ENCODE measurements at regions not wholly inside any gene's neighbourhood (a gene's known extent, or its start where the extent isn't known, plus 50 kb on each side); places are given as distances from the start of the nearest gene placed in this dataset.

DNA sequence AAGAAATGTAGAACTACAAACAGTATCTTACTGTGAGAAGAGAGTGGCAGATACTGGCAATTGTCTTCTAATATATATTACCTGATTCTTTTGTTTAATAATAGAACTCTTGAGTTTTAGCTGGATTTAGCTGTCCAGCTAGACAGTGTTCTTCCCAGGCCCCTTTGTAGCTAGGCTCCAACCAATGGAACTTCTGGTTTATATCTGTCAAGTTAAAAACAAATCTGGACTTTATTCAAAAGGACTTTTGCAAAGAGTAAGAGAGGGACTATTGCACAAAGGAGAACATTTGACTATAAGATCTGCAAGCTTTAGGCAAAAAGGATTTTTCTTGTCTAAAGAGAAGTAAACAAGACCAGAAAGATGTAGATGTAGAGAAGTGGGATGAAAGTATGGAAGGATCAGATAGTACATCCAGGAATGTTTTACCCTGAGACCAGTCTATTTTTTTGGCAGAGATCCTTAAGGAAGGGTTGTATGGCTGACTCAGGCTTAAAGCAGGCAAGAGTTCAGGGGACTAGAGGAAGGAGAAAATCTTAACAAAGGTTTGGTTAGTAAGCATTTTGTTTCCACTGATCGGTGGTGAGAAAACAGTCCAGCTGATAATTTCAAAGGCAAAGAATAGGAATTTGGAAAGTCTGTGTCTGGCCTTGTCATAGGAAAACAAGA, 111.1 kb upstream of the PLEKHA5 start:
- no peaks in the 10 kb centered on the region for H3K27me3 ChIP-seq (ENCODE audit: low read length)
- peak overlapping the region; percentile 78 for H3K27ac ChIP-seq (ENCODE audit: low read length)
- no peaks in the 10 kb centered on the region for H3F3A ChIP-seq (ENCODE audit: low read length, unreplicated experiment)
- no peaks in the 10 kb centered on the region for H3K9me3 ChIP-seq (ENCODE audit: low read length)
- DNase-seq: peak; percentile 77
- TF ChIP-seq EZH2phosphoT487 (IDR thresholded peaks at IDR 0.05; ENCODE audit: borderline replicate concordance, low read length) (no peak), EZH2 (IDR thresholded peaks at IDR 0.05; ENCODE audit: low read length, unreplicated experiment) (no peak)
- TF ChIP-seq, protein P1, sequence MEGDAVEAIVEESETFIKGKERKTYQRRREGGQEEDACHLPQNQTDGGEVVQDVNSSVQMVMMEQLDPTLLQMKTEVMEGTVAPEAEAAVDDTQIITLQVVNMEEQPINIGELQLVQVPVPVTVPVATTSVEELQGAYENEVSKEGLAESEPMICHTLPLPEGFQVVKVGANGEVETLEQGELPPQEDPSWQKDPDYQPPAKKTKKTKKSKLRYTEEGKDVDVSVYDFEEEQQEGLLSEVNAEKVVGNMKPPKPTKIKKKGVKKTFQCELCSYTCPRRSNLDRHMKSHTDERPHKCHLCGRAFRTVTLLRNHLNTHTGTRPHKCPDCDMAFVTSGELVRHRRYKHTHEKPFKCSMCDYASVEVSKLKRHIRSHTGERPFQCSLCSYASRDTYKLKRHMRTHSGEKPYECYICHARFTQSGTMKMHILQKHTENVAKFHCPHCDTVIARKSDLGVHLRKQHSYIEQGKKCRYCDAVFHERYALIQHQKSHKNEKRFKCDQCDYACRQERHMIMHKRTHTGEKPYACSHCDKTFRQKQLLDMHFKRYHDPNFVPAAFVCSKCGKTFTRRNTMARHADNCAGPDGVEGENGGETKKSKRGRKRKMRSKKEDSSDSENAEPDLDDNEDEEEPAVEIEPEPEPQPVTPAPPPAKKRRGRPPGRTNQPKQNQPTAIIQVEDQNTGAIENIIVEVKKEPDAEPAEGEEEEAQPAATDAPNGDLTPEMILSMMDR (conservative IDR thresholded peaks at IDR 0.05; ENCODE audit: low read depth, low read length): no peak
- 0 out of 2 replicates have a peak overlapping the region, but pooled peaks have one; percentile 17 for H3K4me3 ChIP-seq (ENCODE audit: low read length)
- H3K9me2 ChIP-seq (replicated peaks; ENCODE audit: low read length): no peaks in the 10 kb centered on the region; the same call in 1 of the 2 replicates
- no peaks in the 10 kb centered on the region for H3K79me2 ChIP-seq (ENCODE audit: low read length)
- intact Hi-C loops (cut with micrococcal nuclease): loop anchor here (10.0 kb wide), 1 partner anchor 154 kb away; no protein-coding TSS in a partner anchor
- peak; percentile 85 for ATAC-seq
- H3K4me1 ChIP-seq (ENCODE audit: insufficient read depth, low read length): peaks cover 54% of the 10 kb centered on the region
- BruUV-seq (replicated peaks): no TSS peak
- POLR2A ChIA-PET (ENCODE audit: unreplicated experiment): interaction anchor here (0.5 kb wide), 1 partner anchor 78 kb away, joined by 6 read pairs; no protein-coding TSS in a partner anchor
- H4K20me1 ChIP-seq (ENCODE audit: low read length): no peaks in the 10 kb centered on the region
- no peak overlapping the region for H2AFZ ChIP-seq (ENCODE audit: low read length)
- peak overlapping the region; percentile 50 for H3K4me2 ChIP-seq (ENCODE audit: low read length)
- CTCF ChIA-PET: no interaction called here
- peak overlapping the region; percentile 40 for H3K9ac ChIP-seq (ENCODE audit: low read length)
- no peaks in the 10 kb centered on the region for H3K36me3 ChIP-seq (ENCODE audit: low read depth, low read length)

- H3K36me3 ChIP-seq (ENCODE audit: low read depth, low read length): no peaks in the 10 kb centered on the region
- H3K9me3 ChIP-seq (ENCODE audit: low read length): no peaks in the 10 kb centered on the region
- no peak overlapping the region for H3K9ac ChIP-seq (ENCODE audit: low read length)
- H3K9me2 ChIP-seq (replicated peaks; ENCODE audit: low read length): no peaks in the 10 kb centered on the region; the same call in 1 of the 2 replicates
- ATAC-seq (no peak), DNase-seq (no peak)
- H3K79me2 ChIP-seq (ENCODE audit: low read length): no peaks in the 10 kb centered on the region
- peak overlapping the region; percentile 49 for H3K4me2 ChIP-seq (ENCODE audit: low read length)
- no peaks in the 10 kb centered on the region for H4K20me1 ChIP-seq (ENCODE audit: low read length)
- peak overlapping the region; percentile 18; the same call in 1 of the 2 replicates for H3K27ac ChIP-seq (ENCODE audit: low read length)
- ChIA-PET POLR2A (ENCODE audit: unreplicated experiment) (no interaction called here), CTCF (no interaction called here)
- BruUV-seq (replicated peaks): no TSS peak
- no peak overlapping the region for H2AFZ ChIP-seq (ENCODE audit: low read length)
- H3K4me3 ChIP-seq (ENCODE audit: low read length): 0 out of 2 replicates have a peak overlapping the region, but pooled peaks have one; percentile 3
- H3K4me1 ChIP-seq (ENCODE audit: insufficient read depth, low read length): peaks cover 58% of the 10 kb centered on the region
- no peaks in the 10 kb centered on the region for H3F3A ChIP-seq (ENCODE audit: low read length, unreplicated experiment)
- no peaks in the 10 kb centered on the region for H3K27me3 ChIP-seq (ENCODE audit: low read length)
- intact Hi-C loops (cut with micrococcal nuclease): no loop called here
- TF ChIP-seq, protein P1 (conservative IDR thresholded peaks at IDR 0.05; ENCODE audit: low read depth, low read length): no peak
- TF ChIP-seq EZH2 (IDR thresholded peaks at IDR 0.05; ENCODE audit: low read length, unreplicated experiment): no peak
- TF ChIP-seq EZH2phosphoT487 (IDR thresholded peaks at IDR 0.05; ENCODE audit: borderline replicate concordance, low read length): no peak
These were observed 108.3 kb upstream of the PLEKHA5 start for GRCh38 chr12:19021240-19021639.

- peak; percentile 59 for ATAC-seq
These were observed 107.9 kb upstream of the PLEKHA5 start for GRCh38 chr12:19021646-19022045.

More at GRCh38 chr12:19021646-19022045, 107.9 kb upstream of the PLEKHA5 start:
- H3K4me3 ChIP-seq (ENCODE audit: low read length): 0 out of 2 replicates have a peak overlapping the region, but pooled peaks have one; percentile 3
- H3K27ac ChIP-seq (ENCODE audit: low read length): peak overlapping the region; percentile 18; the same call in 1 of the 2 replicates
- intact Hi-C loops (cut with micrococcal nuclease): no loop called here
- no peaks in the 10 kb centered on the region; the same call in 1 of the 2 replicates for H3K9me2 ChIP-seq (replicated peaks; ENCODE audit: low read length)
- H3K36me3 ChIP-seq (ENCODE audit: low read depth, low read length): no peaks in the 10 kb centered on the region
- BruUV-seq (replicated peaks): no TSS peak
- DNase-seq: peak; percentile 65
- no peaks in the 10 kb centered on the region for H3K79me2 ChIP-seq (ENCODE audit: low read length)
- no peaks in the 10 kb centered on the region for H4K20me1 ChIP-seq (ENCODE audit: low read length)
- CTCF ChIA-PET: no interaction called here
- H3F3A ChIP-seq (ENCODE audit: low read length, unreplicated experiment): no peaks in the 10 kb centered on the region
- TF ChIP-seq EZH2 (IDR thresholded peaks at IDR 0.05; ENCODE audit: low read length, unreplicated experiment): no peak
- TF ChIP-seq EZH2phosphoT487 (IDR thresholded peaks at IDR 0.05; ENCODE audit: borderline replicate concordance, low read length): no peak
- TF ChIP-seq, protein P1 (conservative IDR thresholded peaks at IDR 0.05; ENCODE audit: low read depth, low read length): no peak
- H3K4me2 ChIP-seq (ENCODE audit: low read length): peak overlapping the region; percentile 49
- H3K9ac ChIP-seq (ENCODE audit: low read length): no peak overlapping the region
- H2AFZ ChIP-seq (ENCODE audit: low read length): no peak overlapping the region
- no peaks in the 10 kb centered on the region for H3K27me3 ChIP-seq (ENCODE audit: low read length)
- POLR2A ChIA-PET (ENCODE audit: unreplicated experiment): no interaction called here
- H3K4me1 ChIP-seq (ENCODE audit: insufficient read depth, low read length): peaks cover 54% of the 10 kb centered on the region
- no peaks in the 10 kb centered on the region for H3K9me3 ChIP-seq (ENCODE audit: low read length)

Data from PC-3 (cell line).